Stimulated activated CD8-positive, alpha-beta memory T cell treated with anti-CD3 and anti-CD28 coated beads, Interleukin-4, amount 100 ng/mL, for 24 hours (primary cell): ENCODE measurements at regions not wholly inside any gene's neighbourhood (a gene's known extent, or its start where the extent isn't known, plus 50 kb on each side); places are given as distances from the start of the nearest gene placed in this dataset.

ENCODE experiments used
- DNase-seq: peaks from one replicate; pipeline ENCODE4 v3.0.0-alpha.2; 2020; ENCODE audit warnings: low read depth

DNA sequence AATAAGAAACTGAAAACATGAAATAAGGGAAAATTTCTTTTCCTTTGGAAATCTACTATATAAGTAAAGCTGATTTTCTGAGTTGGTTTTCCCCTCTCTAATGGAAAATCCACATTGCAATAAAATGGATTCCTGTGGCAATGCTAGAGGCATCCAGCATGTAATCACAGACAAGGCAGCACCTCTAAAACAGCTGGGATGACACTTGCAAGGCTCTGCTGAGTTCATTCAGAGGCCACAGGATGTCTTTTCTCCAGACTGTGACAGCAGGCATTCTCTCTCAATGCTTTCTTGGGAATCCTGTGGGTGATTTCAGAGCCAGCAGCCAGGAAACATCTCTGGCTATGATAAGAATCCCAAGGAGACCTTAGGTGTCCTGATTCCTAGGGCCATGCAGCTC, 201.3 kb upstream of the BLID start:
- DNase-seq = no peak

DNA sequence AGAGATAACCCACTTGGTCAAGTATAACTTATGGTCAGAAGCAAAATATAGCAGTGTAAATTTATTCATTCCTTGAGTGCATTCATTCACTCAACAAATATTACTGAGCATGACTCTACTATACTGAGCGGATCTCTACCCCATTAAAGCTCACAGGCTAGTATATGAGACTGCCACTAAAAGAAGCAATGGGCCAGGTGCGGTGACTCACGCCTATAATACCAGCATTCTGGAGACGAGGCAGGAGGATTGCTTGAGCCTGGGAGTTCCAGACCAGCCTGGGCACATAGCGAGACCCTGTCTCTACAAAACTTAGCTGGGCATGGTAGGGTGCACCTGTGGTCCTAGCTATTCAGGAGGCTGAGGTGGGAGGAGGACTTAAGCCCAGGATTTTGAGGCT, 197.6 kb upstream of the BLID start:
- no peak for DNase-seq

DNA sequence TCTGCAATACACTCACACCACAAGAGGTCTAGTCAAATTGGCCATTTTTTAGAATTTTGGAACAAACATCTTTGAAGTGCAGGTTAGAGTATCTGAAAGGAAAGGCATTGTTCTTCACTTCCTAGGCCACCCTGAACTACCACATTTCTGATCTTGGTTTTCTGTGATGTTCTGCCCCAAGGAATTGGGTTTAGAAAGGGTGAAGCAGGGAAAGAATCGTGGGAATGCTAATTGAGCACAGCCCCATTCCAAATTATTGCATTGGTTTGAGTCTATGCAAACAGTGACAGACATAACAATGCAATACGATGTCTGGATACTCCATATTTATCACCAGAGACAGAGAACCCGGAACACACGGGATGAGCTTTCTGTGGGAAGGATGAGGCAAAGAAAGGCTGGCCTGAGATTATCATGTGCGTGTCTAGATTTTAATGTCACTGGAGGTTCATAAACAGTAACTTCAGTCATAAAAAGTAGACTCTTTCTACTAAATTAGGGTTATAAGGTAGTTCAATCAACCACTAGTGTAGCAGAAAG, 195.3 kb upstream of the BLID start:
- no peak for DNase-seq

DNA sequence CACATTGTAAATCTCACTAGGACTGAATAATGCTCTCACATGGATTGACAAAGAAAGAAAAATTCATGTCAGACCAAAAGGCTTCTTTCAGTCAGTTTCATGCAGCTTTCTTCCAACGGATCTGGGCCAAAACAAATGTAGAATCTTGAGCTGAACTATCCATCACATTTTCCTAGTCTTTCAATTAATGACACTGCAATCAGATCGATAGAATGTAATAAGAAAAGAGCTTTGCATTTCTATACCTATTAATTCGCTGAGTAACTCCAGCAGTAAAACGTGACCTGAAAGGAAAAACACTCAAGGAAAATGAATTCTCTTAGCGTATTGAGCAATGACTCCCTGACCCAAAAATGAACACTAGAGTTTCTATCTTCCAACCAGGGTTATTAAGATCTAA, 194.8 kb upstream of the BLID start:
- DNase-seq = no peak

DNA sequence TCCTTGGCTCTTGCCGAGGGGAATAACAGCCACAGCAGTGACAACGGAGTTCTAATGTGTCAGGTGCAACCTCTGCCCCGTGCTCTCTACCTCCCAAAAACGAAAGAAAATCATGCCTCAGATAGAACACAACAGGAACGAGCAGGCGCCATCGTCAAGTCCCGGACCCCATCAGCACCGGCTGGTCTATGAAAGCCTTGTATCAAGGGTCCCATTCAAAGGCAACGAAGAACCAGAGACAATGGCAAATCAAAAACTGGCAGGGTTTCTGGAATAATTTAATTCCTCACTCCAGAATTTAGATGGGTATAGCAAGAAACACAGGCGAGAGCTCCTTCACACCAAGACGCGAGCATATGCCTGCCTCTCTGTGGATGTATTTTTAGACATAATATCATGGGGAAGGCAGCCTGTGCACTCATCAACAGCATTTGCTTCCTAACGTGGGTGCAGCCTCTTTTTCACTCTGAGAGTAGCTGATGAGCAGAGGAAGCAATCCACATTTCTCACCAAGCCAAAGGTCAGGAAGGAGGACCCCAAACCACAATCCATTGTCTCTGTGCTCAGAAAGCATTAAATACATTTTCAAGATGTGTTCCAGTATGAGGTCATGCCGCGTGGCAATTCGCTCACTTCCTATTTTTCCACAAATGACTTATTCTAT, 193.4 kb upstream of the BLID start:
- no peak for DNase-seq

DNA sequence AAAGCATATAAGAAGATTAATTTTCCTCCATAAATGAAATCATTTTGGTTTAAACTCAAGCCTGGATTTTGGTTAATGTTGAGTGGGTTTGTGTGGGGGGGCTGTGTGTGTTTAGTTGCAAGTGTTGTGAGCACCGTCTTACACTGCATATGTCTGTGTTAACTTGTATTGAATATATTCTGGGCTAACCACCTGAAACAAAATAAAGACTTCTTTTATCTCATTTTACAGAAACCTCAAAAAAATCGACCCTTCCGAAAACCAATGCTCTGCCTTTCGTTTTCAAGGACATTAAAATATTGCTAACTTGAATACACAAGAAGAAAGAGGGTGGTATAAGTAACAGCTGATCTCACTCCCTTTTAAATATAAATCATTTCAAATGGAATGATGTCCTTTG, 192.2 kb upstream of the BLID start:
- DNase-seq = no peak

DNA sequence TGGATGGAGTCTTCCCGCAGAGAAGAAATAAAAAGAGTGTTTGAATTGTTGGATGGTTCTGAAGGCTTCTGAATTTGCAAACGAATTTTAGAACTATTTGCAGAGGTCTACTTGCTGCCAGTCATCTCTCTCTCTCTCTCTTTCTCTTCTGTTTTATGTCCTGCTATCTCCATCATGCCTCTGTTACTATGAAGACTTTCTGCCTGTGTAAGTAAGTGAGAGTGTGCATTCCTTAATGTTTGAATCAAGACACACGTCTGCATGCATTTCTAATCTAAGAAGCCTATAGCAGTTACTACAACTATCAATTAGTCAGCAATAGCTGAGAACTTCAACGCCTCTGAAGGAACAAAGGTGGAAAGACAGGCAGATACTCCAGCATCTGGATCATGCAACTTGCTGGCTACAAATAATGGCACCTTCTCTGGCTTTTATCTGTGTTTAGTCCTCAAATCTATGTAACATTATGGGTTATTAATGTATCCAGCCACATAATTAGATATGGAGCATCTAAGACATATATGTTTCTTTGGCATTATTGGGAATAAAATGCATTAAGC, 191.5 kb upstream of the BLID start:
- no peak for DNase-seq

DNA sequence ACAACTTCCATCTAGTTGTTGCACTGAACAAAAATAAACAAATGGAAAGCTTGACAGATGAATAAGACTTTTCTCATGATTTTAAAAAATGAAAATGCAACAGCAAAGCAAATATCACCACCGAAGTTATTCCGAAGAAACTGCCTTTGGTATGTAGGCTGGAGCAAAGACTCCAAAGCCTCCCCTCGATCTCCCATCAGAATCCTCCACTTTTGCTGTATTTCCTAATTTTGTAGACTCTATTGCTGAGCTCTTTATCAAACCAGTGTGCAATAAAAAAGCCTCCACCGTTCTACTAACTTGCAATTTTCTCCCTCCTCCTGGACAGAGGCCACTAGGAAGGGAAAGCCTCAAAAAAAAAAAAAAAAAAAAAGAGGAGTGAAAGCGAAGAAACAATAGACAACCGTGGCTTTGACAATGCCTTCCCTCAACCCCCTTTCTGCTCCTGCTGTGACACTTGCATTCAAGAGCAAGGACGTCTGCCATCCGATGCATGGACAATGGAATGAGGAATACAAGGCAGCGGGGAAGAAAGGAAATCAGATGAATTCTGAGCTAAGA, 190.9 kb upstream of the BLID start:
- DNase-seq = no peak

DNA sequence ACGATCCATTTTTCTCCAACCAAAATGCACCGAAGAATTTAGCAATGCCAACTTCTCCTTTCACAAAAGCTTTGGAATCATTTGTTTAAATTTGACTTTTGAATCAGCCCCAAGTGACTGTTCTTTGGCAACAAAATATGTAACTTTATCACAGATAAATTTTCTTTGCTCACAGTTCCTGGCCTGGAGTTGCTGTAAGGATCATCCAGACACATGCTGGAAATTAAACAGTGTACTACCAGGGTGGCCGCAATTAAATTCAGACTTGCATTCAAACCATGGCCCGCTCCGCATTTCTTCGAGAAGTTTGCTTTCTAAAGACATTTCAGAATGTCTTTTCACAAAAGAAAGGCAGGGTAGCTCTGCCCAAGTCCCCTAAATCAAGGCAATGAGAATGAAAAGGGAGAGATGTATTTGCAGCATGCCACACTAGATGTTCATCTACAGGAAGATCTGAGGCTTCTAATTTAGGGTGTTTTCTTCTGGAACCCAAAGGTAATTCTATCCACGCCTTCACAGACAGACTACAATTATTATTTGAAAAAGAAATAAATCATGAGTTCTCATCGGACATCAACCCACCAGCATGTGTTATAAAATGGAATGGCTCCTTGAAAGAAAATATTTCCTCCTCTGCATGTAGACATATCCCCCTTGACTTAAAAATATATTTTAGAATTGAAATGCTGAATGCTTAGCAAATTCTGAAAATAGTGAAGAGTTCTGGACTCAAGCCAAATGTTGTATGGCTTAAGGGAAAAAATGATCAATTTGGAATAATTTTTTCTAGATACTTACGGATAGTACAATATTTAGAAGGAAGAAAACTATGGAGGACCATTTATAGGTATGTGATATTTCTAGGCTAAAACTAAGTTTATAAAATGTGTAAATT, 189.7 kb upstream of the BLID start:
- no peak for DNase-seq

DNA sequence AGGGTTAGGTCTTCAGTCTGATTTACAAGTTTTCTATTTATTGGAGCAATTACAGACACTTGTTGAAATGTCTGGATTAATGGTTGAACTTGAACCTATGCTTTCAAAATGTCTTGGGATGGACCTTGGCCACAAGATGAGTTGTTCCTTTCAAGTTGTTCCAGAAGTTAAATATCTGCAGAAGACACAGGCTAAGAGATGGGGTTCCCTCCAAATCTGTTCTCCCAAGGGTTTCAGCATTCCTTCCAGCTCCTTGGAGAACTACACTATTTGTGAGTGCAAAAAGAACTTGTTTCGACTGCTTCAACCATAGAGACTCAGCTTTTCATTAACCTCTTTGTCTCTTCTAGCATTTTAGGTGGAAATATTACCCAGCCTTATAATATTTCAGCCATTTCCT, 189.0 kb upstream of the BLID start:
- no peak for DNase-seq

DNA sequence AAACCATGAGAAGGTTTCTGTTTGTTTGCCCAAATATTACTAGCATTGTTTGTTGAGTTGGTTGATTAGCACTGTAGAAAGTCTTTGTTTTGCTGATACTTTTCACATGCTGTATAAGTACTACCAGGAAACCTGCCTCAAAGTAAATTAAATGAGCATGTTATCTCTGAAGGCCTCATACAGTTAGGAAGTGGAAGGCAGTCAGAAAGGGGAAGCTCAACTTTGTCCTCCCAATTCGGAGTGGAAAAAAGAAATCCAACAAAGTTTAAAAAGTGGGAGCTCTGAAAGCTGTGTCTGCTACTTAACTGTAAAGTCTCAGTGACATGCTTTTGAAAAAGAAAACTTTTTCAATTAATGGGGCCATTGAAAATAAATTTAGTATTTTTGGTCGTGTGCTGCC, 188.3 kb upstream of the BLID start:
- no peak for DNase-seq

DNA sequence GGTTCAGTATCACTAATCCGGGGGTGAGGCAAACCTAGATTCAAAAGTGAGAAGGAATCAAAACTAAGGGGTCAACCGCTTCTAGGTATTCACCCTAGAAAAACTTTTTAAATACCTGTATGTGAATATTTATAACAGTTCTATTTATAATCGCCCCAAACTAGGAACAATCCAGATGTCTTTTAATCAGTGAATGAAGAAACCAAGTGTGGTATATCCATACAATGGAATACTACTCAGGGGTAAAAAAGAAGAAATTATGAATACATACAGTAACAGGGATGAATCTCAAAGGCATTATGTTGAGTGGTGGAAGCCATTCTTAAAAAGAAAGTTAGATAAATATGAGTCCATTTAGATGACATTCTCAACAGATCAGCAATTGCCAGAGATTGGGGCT, 178.0 kb upstream of the BLID start:
- no peak for DNase-seq

DNA sequence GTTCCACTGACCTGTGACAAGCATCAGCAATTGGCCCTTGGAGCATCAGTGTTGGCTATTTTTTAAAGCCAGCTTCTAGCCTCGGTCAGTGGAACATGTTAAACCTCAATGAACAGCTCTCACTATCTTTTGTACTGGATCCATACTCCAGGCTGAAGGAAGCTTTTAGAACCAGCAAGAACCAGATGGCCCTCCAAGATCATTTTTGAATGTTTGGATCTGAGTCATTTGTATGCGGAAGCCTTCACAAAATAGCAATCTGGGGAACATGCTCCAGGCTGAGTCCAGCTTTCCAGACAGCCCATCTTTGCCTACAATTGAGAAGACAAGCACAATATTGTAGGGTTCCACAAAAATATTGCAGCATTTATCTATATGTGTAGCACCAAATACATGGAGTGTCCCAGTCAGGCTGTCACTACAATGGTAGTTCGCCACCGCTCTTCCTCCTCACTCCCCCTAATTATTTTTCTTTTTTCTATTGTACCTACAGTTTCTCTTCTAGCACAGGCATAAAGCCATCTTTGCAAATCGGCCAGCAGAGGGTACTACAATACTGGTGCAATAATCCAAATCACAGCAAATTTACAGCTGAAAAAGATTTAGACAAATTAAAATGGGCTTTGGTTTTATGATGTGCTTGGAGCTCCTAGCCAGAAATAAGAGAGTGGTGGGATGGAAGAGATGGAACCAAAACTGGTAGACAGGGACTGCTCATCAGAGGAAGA, 177.4 kb upstream of the BLID start:
- DNase-seq = no peak

DNA sequence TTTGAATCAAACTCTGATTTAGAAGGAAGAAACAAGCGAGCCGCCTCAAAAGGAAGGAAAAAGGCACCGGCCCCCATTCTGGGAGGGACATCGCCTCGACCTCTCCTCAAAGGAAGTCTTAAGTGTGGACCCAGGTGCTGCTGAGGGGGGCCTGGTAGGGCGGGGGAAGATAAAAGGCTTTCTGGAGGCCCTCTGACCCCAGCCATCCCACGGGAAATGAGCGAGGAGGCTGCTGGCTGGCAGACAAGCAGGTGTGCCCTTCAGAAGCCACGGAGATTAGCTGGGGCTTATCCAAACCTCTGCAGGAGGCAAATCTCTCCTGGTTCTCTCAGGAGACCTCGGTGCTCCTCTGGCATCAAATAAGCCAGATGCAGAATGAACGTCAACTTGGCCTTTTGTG, 171.4 kb upstream of the BLID start:
- no peak for DNase-seq

DNA sequence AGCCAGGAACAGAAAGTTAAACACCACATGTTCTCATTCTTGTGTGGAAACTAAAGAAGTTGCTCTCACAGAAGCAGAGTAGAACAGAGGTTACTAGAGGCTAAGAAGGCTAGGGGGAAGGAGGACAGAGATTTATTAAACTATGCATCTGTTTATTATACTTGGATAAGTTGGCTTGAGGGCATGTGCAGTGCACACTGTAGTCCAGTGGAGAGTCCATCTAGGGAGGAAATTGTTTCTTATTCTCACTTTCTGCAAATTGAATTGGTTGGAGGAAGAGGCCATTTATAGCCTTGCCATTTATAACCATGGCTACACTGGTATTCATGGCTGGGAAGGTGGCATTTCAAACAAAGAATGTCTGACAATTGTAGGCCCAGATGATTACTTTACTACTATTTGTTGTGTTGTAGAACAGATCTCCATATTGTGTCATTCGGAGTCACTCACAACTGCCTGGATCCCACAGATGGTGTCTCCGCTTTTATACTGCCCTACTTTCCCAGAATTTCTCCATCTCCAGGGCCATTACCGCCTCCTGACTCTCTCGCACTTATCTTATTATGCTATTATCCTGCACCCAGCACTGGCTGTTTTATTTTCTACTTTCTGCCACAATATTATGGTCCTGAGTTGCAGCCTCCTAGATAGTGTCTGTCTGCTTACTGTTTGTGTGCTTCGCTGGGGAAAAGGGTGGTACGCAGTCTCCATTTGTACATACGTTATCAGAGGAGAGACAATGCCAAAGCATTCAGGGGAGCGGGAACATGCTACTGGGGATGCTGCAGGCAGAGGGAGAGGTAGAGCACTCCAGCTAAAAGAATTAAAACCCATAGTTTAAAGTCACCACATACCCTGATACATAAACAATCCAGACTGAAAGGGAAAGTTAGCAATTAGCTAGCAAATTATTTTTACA, 169.3 kb upstream of the BLID start:
- DNase-seq = no peak

DNA sequence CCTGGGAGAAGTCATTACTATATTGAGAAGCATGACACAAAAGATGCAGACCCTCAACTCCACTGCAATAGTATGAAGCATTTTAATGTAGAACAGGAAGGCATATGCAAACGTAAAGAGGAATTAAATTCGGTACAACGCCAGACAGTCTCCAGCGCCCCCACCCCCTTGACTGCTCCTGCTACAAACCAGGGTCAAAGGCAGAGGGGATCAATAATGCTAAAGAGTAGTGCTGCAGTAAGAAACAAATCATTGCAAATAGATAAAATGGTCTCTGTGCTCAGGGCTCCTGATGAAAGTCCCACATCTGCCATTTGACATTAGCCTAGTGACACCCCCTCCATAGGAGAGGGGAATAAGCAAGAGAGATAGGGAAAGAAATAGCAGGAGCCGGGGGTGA, 164.9 kb upstream of the BLID start:
- no peak for DNase-seq

DNA sequence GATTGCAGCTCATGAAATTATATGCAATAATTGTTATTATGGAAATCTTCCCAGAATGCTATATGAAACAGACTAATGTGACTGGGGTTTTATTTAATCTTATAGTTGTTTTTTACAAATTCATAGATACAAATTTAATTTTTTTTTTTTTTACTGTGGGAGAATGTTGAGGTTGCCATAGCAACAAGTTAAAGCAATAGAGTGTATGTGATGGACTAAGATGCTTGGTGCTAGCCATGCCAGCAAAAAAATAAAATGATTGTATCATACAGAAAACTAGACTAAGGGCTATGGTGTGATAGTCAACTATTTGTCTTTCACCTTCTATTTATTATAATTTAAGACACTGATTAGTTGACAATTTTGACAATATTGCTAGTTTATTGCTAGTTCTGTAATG, 163.2 kb upstream of the BLID start:
- DNase-seq = no peak

DNA sequence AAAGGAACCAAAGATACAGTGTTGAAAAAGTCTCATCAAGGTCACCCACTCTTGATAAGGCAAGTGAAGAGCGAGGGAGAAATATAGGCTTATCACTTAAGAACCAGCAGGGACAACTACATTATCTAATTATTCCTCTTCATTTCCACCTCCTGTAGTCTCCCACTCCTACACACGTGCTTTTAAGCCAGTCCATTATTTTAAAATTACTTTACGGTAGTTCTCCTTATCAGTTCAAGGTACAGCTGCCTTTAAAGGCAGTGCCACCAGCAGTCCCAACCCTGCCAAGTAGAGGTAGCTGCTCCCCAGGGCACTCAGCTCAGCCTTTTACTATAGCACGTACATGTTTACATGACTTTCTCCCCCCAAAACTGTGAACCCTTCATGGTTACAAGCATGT, 161.5 kb upstream of the BLID start:
- DNase-seq = no peak

DNA sequence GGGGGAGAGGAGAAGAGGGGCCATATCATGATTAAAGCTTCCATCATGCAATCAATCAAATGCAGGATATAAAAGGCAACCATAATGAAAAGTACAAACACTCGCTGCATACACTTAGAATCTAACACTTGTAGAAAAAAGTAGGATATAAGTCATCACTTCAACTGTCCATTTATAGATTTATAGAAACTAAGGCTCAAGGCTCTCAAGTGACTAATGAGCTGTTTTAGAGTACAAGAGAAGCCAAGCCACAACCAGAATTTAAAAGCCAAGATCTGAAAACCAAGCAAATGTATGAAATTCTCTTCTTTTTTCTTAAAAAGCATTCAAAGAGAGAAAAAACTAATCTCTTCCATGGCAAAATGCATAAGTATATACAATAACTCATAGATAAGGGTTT, 160.2 kb upstream of the BLID start:
- DNase-seq = no peak

DNA sequence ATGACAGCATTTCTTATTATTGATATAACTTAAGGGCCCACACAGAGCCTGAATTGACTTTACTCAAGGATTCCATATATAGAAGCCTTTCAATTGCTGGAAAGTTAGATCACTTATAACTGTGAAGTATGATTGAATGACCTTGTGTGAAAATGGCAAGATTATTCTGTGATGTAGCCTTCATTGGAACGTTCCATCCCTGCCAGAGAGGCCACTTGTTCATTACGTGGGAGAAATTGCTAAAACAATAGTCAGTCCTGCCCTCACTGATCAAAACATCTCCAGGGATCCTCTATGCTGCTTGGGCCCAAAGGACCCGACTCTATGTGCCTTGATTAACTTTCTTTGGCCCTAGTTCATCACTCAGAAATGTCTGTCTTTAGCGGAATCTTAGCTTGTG, 159.5 kb upstream of the BLID start:
- no peak for DNase-seq
